Kidney tubule cell (primary cell): ENCODE measurements at regions not wholly inside any gene's neighbourhood (a gene's known extent, or its start where the extent isn't known, plus 50 kb on each side); places are given as distances from the start of the nearest gene placed in this dataset.

Experiments used
- DNase-seq: peaks from one replicate; pipeline ENCODE4 v3.0.0-alpha.2; 2018; ENCODE audit warnings: low spot score

DNA sequence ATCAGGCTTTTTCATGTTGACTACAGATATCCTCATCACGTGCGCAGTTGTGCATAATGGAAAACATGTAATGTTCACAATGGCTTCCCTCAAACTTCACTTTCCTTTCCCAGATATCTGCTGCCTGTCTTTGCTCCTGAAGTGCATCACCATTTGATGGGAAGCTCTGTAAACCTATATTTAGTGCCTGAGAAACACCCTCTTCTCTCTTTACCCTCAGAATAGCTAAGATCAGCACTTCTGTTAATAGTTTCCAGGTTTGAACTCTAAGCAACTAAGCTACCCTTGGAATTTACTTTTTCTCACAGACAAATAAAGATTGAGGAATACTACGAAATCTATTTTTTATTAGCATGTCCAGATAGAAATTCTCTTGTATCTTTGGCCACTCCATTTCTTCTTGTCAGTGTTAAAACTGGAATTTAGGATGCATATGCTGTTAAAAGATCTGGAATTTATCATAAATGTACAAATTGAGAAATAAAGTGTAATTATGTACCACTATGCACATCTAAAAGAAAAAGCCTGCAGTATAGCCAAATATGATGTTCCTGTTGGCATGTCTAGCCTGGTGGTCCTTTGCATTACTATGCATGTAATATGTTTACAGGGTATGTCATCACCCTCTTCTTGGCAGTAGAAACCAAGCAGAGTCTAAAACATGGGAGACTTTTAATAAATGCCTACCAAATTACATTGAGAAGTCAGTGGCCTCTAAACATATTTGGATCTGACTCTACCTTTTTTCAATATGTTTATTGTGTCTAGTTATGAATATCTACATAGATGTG is 278.7 kb downstream of the FIGN start:
- DNase-seq, result no peak

DNA sequence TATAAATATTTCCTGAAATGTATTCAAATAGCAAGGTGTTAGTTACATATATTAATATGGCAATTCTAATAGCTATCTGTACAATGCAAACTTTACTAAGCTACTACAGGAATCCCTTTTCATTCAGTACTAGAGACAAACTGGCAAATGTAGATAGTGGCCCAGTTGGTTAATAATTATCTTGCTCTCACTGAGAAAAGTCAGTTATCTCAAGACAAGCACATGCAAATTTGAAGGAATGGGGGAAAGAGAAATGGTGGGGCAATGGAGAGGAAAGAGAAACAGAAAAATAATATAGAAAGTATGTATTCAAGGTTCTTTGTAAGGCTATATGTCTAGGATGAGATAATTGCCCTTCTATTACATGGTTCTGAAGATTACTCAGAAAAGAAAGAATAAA is 280.0 kb downstream of the FIGN start:
- no peak for DNase-seq

DNA sequence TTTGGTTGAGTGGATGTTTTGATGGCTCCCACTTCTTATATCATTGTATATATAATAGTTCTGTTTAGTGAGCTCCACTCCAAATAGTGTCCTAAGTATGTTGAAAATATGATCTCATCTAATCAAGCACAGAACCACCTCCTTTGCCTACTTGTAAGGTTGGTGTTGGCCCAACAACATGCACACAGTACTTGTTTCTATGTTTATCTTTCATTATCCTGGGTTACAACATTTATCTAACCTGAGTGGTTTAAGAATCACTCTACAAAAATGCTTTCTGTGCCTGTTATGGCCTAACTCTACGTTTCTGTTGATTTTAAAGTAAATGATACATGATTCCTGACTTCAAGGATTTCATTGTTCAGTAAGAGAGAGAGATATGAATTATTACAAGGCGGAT is 281.9 kb downstream of the FIGN start:
- no peak for DNase-seq

GRCh38 chr2:163441603-163442002 is 294.2 kb downstream of the FIGN start:
- DNase-seq, result peak; percentile 70

DNA sequence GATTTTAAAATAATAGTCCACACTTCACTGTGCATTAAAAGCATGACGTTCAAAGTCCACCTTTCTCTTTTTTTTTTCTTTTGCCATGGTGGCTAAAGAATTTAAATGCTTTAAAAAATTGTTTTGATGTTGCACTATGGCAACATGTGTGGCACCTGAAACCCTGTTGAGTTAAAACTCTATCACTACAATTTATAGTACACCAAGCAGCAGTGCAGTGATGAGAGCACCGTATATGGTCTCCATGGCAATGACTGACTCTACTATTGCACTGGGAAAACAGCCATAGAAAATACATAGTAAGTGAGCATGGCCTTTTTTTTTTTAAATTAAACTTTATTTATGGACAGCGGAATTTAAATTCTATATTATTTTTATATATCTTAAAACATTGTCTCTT is 298.8 kb downstream of the FIGN start:
- no peak for DNase-seq

DNA sequence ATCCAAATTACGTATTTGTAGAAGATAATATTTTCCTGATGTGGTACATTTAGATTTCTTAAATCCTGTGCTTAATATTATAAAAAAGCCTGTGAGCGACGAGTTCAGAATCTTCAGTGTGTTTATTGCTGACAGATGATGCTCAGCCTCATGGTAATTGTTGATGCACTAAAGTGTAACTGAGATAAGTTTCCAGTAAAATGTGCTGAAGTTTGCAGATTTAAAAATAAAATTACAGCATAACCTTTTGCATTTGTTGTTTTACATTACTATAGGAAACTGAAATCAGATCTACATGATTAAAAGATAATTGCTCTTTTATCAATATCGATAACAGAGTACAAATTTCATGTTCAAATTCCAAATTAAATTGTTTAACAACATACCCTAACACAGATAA is 307.6 kb downstream of the FIGN start:
- DNase-seq, result no peak

DNA sequence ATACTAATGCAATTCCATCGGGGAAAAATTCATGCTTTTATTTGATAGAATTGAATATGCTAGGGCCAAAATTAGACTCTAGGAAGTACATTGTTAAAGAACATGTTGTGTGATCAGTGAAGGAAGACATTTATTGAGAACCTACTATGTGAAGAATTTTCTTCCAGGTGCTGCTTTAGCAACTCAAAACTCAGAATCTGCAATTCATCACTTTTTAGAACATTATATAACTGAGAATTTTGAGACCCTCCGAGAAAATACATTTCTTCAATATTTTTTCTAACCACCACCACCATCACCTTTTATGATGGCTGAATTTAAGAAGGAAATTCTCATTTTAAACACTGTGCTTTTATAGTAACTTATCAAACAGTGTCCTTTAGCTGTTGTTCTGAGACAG is 315.2 kb downstream of the FIGN start:
- no peak for DNase-seq

- DNase-seq, result no peak
Measured at GRCh38 chr2:163419000-163419830, 316.6 kb downstream of the FIGN start.

GRCh38 chr2:163417596-163418337 is 318.0 kb downstream of the FIGN start:
- DNase-seq, result no peak

- no peak for DNase-seq
Measured at GRCh38 chr2:163414121-163414520, 321.7 kb downstream of the FIGN start.

GRCh38 chr2:163407296-163407695 is 328.5 kb downstream of the FIGN start:
- no peak for DNase-seq

GRCh38 chr2:163405298-163405697 is 330.5 kb downstream of the FIGN start:
- peak; percentile 3 for DNase-seq

- DNase-seq, result peak; percentile 30
Measured at GRCh38 chr2:163401481-163401880, 334.3 kb downstream of the FIGN start.

DNA sequence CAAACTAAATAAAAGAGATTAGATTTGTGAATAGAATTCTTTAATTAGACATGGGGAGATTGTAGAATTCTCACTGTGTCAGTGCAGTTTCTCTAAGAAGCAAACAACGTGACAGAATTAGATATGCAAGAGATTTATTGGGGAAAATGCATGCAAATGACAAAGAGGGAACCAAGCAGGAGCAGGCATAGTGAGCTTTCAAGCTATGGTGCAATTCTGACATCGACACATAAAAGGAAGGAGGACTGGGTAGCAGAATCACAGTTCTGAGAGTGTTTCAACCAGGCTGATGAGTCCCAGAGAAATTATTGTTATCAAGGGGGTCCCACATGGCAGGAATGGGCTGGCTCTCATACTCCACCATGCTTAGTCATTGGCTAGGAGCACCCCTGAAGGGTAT is 338.4 kb downstream of the FIGN start:
- no peak for DNase-seq

- DNase-seq, result no peak
Measured at GRCh38 chr2:163395602-163396001, 340.2 kb downstream of the FIGN start.

GRCh38 chr2:163389838-163390237 is 346.0 kb downstream of the FIGN start:
- no peak for DNase-seq

DNA sequence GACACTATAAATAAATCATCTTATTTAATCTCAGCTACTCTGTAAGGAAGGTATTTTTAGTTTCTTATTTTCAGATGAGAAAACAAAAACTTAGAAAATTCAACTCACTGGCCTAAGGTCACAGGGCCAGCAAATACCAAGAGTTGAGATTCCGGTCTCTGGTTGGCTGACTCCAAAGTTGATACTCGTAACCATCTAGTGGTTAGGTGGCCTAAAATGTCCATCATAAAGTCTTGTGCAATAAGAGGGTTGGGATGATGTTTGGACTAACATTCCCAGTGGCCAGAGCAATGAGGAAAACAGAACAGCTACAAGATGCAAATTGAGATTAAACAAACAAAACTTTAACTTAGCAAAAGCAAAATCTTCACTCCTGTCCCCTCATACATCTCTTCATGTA is 360.3 kb downstream of the FIGN start:
- DNase-seq, result no peak

GRCh38 chr2:163375070-163375469 is 360.7 kb downstream of the FIGN start:
- DNase-seq, result no peak

GRCh38 chr2:163374282-163374681 is 361.5 kb downstream of the FIGN start:
- no peak for DNase-seq

DNA sequence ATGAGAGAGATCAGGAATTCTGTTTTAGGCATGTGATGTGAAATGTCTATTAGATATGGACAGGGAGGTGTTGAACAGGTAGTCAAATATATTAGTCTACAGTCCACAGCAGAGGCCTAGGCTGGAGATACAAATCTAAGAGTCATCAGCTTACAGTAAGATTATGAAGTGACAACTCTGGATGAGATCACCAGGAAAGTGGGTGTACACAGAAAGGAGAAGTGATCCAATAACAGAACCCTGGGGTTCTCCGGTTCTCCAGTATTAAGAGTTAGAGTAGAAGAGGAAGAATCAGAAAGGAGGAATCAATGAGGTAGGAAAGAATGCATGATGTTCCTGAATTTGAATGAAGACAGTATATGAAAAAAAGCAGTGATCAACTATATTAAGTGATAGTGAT is 362.3 kb downstream of the FIGN start:
- no peak for DNase-seq

DNA sequence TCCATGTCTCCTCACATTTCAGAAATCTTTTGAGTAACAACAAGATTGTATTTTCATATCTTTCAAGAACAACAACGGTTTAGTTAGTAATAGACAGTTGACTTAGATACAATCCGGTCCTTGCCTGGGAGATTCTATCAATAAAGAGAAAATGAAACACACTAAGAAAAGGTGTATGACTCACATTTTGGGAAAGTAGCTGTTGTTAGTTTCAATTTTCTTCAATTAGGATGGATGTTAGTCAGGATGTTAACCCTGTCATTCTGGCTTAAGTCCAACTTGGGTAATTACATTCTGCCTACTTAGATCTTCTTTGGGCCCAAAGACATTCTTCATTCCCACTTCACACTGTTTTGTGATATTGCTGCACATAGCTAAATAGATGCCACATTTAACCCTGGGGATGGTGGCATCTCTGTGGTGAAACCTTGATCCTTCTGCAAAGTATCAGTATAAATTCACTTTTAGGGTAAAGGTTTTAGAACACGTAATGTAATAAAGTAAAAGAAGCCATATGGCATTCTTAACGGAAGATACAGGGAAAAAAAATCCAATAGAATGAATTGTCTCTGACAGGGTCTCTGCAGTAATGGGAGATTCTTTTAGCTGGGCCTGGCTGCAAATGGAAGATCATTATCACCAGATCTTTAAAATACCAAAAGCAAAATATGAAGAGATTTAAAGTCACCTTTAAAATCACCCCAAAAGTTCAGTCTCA is 365.5 kb downstream of the FIGN start:
- peak; percentile 43 for DNase-seq

GRCh38 chr2:163369111-163369510 is 366.7 kb downstream of the FIGN start:
- DNase-seq, result no peak
